ENCODE measurements at regions not wholly inside any gene's neighbourhood (a gene's known extent, or its start where the extent isn't known, plus 50 kb on each side); places are given as distances from the start of the nearest gene placed in this dataset.
"Not testable (repeated sequence)": the region's sequence is repeated elsewhere in the genome, so short reads cannot be mapped to it uniquely, and the experiment has no call there.

- 0 out of 2 replicates have a peak, but pooled peaks cover 3% of the 10 kb centered on the region for H3K4me1 ChIP-seq
- Mint-ChIP-seq H3K27me3 (ENCODE audit: insufficient read depth, unreplicated experiment) (no peaks in the 10 kb centered on the region), H3K36me3 (ENCODE audit: insufficient read depth, unreplicated experiment) (no peaks in the 10 kb centered on the region), H3K4me3 (ENCODE audit: unreplicated experiment) (no peak overlapping the region), H3K4me1 (ENCODE audit: low read depth, unreplicated experiment) (no peaks in the 10 kb centered on the region), H3K27ac (ENCODE audit: unreplicated experiment) (peak overlapping the region; percentile 55), H3K9me3 (ENCODE audit: unreplicated experiment) (no peaks in the 10 kb centered on the region)
- TF ChIP-seq CTCF (IDR thresholded peaks at IDR 0.05; ENCODE audit: insufficient read depth in 1 of 2, low read depth in 1 of 2, low read length in 1 of 2, severe bottlenecking in 1 of 2, unreplicated experiment in 1 of 2) = no peak
- ChIA-PET POLR2A (no interaction called here), CTCF (no interaction called here)
- DNase-seq = peak; percentile 30 to 57
- no peaks in the 10 kb centered on the region for H3K36me3 ChIP-seq (ENCODE audit: control insufficient read depth, insufficient read depth, low read length)
- no TSS peak for BruUV-seq (replicated peaks)
- intact Hi-C loops (cut with micrococcal nuclease; ENCODE audit: unreplicated experiment) = no loop called here
- H3K4me3 ChIP-seq (ENCODE audit: low read depth, low read length) = no peak overlapping the region
- no peaks in the 10 kb centered on the region for H3K27me3 ChIP-seq (replicated peaks; ENCODE audit: control insufficient read depth, insufficient read depth, low read length)
- H3K9me3 ChIP-seq = 0 out of 2 replicates have a peak, but pooled peaks cover 8% of the 10 kb centered on the region
Observed at GRCh38 chr21:22363504-22363903, 1365.3 kb downstream of the NCAM2 start.

GRCh38 chr21:22364163-22364562 lies 1366.0 kb downstream of the NCAM2 start:
- BruUV-seq (replicated peaks) = no TSS peak
- H3K27ac Mint-ChIP-seq (ENCODE audit: unreplicated experiment) = no peak overlapping the region
- intact Hi-C loops (cut with micrococcal nuclease; ENCODE audit: unreplicated experiment) = no loop called here
- H3K4me1 ChIP-seq = 0 out of 2 replicates have a peak, but pooled peaks cover 3% of the 10 kb centered on the region
- no peaks in the 10 kb centered on the region for H3K36me3 Mint-ChIP-seq (ENCODE audit: insufficient read depth, unreplicated experiment)
- no peaks in the 10 kb centered on the region for H3K27me3 Mint-ChIP-seq (ENCODE audit: insufficient read depth, unreplicated experiment)
- H3K36me3 ChIP-seq (ENCODE audit: control insufficient read depth, insufficient read depth, low read length) = no peaks in the 10 kb centered on the region
- no peaks in the 10 kb centered on the region for H3K4me1 Mint-ChIP-seq (ENCODE audit: low read depth, unreplicated experiment)
- TF ChIP-seq CTCF (IDR thresholded peaks at IDR 0.05; ENCODE audit: insufficient read depth in 1 of 2, low read depth in 1 of 2, low read length in 1 of 2, severe bottlenecking in 1 of 2, unreplicated experiment in 1 of 2) = no peak
- CTCF ChIA-PET = no interaction called here
- no peak for DNase-seq
- no peak overlapping the region for H3K4me3 Mint-ChIP-seq (ENCODE audit: unreplicated experiment)
- no peaks in the 10 kb centered on the region for H3K9me3 Mint-ChIP-seq (ENCODE audit: unreplicated experiment)
- no peaks in the 10 kb centered on the region for H3K27me3 ChIP-seq (replicated peaks; ENCODE audit: control insufficient read depth, insufficient read depth, low read length)
- POLR2A ChIA-PET = no interaction called here
- 0 out of 2 replicates have a peak, but pooled peaks cover 8% of the 10 kb centered on the region for H3K9me3 ChIP-seq
- no peak overlapping the region for H3K4me3 ChIP-seq (ENCODE audit: low read depth, low read length)

GRCh38 chr21:22374218-22374969 lies 1376.2 kb downstream of the NCAM2 start:
- Mint-ChIP-seq H3K27ac (ENCODE audit: unreplicated experiment) (peak overlapping the region; percentile 32), H3K27me3 (ENCODE audit: insufficient read depth, unreplicated experiment) (no peaks in the 10 kb centered on the region), H3K4me1 (ENCODE audit: low read depth, unreplicated experiment) (peaks cover 16% of the 10 kb centered on the region), H3K4me3 (ENCODE audit: unreplicated experiment) (peak overlapping the region; percentile 49), H3K9me3 (ENCODE audit: unreplicated experiment) (no peaks in the 10 kb centered on the region), H3K36me3 (ENCODE audit: insufficient read depth, unreplicated experiment) (no peaks in the 10 kb centered on the region)
- CTCF ChIA-PET = interaction anchor here (1.0 kb wide), 1 partner anchor 26 kb away, joined by 5 read pairs; no protein-coding TSS in a partner anchor
- POLR2A ChIA-PET = interaction anchor here (1.3 kb wide), 1 partner anchor 25 kb away, joined by 10 read pairs; no protein-coding TSS in a partner anchor
- intact Hi-C loops (cut with micrococcal nuclease; ENCODE audit: unreplicated experiment) = loop anchor here (1.0 to 2.0 kb wide), 3 partner anchors 26 to 174 kb away; no protein-coding TSS in a partner anchor
- H3K36me3 ChIP-seq (ENCODE audit: control insufficient read depth, insufficient read depth, low read length) = no peaks in the 10 kb centered on the region; the same call in 1 of the 2 replicates
- no peaks in the 10 kb centered on the region for H3K27me3 ChIP-seq (replicated peaks; ENCODE audit: control insufficient read depth, insufficient read depth, low read length)
- peaks cover 9% of the 10 kb centered on the region; the same call in 1 of the 2 replicates for H3K9me3 ChIP-seq
- no peak overlapping the region for H3K4me3 ChIP-seq (ENCODE audit: low read depth, low read length)
- peak; percentile 84 to 93 for DNase-seq
- H3K4me1 ChIP-seq = peaks cover 23% of the 10 kb centered on the region
- no peak for TF ChIP-seq CTCF (IDR thresholded peaks at IDR 0.05; ENCODE audit: insufficient read depth in 1 of 2, low read depth in 1 of 2, low read length in 1 of 2, severe bottlenecking in 1 of 2, unreplicated experiment in 1 of 2)
- BruUV-seq (replicated peaks) = no TSS peak

- H3K4me3 ChIP-seq (ENCODE audit: low read depth, low read length); H3K36me3 ChIP-seq (ENCODE audit: control insufficient read depth, insufficient read depth, low read length); H3K27me3 ChIP-seq (replicated peaks; ENCODE audit: control insufficient read depth, insufficient read depth, low read length); H3K27ac Mint-ChIP-seq (ENCODE audit: unreplicated experiment); H3K9me3 Mint-ChIP-seq (ENCODE audit: unreplicated experiment); BruUV-seq (replicated peaks); POLR2A ChIA-PET; H3K27me3 Mint-ChIP-seq (ENCODE audit: insufficient read depth, unreplicated experiment); intact Hi-C loops (cut with micrococcal nuclease; ENCODE audit: unreplicated experiment); H3K9me3 ChIP-seq; DNase-seq; H3K36me3 Mint-ChIP-seq (ENCODE audit: insufficient read depth, unreplicated experiment); CTCF ChIA-PET; H3K4me3 Mint-ChIP-seq (ENCODE audit: unreplicated experiment): not testable (repeated sequence)
- H3K4me1 ChIP-seq = peaks cover 32% of the 10 kb centered on the region
- H3K4me1 Mint-ChIP-seq (ENCODE audit: low read depth, unreplicated experiment) = peaks cover 16% of the 10 kb centered on the region
Observed at GRCh38 chr21:22377795-22378194, 1379.6 kb downstream of the NCAM2 start.

All from Caco-2 (cell line).